ENCODE measurements at regions not wholly inside any gene's neighbourhood (a gene's known extent, or its start where the extent isn't known, plus 50 kb on each side); places are given as distances from the start of the nearest gene placed in this dataset.

DNA sequence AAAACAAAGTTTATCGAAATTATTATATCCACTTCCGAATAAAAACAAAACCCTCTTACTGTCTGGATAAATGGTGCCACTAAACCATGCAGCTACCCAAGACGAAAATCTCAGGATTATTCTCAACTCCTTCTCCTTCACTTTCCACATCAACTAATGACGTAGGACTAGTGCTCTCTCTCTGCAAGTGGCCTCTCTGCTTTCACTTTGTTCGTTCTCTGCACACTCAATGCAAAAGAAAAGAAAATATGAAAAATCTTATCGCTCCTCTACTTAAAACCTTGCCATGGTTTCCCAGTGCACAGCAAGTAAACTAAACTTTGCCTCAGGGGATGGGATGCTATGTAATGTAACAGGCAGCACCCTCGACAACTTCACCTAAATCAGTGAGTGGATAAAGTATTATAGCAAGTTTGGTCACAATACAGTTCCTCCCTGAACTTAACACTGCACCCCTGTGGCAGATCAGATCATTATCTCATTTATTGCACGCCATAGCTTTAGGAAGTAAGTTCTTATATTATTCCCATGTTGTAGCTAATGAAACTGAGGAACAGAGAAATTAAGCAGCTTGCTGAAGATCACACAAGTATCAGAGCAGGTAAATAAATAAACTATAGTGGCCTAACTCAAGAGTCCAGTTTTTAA, 262.7 kb upstream of the GADL1 start:
- TF ChIP-seq, protein P1, sequence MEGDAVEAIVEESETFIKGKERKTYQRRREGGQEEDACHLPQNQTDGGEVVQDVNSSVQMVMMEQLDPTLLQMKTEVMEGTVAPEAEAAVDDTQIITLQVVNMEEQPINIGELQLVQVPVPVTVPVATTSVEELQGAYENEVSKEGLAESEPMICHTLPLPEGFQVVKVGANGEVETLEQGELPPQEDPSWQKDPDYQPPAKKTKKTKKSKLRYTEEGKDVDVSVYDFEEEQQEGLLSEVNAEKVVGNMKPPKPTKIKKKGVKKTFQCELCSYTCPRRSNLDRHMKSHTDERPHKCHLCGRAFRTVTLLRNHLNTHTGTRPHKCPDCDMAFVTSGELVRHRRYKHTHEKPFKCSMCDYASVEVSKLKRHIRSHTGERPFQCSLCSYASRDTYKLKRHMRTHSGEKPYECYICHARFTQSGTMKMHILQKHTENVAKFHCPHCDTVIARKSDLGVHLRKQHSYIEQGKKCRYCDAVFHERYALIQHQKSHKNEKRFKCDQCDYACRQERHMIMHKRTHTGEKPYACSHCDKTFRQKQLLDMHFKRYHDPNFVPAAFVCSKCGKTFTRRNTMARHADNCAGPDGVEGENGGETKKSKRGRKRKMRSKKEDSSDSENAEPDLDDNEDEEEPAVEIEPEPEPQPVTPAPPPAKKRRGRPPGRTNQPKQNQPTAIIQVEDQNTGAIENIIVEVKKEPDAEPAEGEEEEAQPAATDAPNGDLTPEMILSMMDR (IDR thresholded peaks at IDR 0.05; ENCODE audit: low read length): peak; percentile 28; the same call in 1 of the 2 replicates
- TF ChIP-seq EZH2 (IDR thresholded peaks at IDR 0.05; ENCODE audit: borderline replicate concordance, low read length): no peak
